ENCODE measurements at regions not wholly inside any gene's neighbourhood (a gene's known extent, or its start where the extent isn't known, plus 50 kb on each side); places are given as distances from the start of the nearest gene placed in this dataset.

DNA sequence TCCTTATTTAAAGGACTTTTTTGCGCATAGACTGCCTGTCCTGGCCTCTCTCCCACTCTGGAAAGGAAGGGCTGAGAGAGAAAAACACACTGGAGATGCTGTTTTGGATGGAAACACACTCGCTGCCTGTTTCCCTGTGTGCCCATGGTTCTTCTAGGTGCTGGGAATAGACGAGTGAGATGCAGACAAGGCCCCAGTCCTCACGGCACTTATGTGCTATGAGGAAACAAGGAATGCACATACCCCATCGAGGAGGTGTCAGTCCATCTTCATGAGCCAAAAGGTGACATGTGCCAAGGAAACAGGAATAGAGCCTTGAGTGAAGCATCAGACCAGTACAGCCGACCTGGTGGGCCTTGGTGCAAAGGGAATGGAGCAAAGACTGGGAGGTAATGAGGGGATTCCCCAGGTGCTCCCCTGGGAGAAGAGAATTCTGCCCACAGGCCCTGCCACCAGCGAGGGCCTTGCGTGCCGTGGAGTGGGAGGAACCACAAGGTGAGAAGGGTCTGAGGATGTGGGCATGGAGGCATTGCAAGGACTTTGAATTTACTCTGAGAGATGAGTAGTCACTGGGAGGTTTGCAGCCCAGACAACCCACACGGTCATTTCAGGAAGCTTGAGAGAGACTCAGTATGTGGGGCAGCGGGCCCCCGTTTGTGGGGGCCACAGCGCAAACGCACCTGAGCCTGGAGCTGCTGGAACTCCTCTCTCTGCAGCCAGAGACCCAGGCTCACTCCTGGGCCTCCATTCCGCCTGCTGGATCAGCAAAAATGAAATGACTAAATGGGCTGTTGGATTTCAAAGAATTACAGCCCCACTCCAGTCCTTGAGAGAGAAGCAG is 197.5 kb upstream of the COPS8 start:
- H3K27me3 Mint-ChIP-seq (ENCODE audit: low read depth), result no peaks in the 10 kb centered on the region
- H3K4me3 Mint-ChIP-seq, result no peak overlapping the region
- ATAC-seq, result no peak
- POLR2A ChIA-PET, result no interaction called here
- no peak for DNase-seq (ENCODE audit: low spot score)
- peaks cover 10% of the 10 kb centered on the region for H3K4me1 Mint-ChIP-seq
- CTCF ChIA-PET, result no interaction called here
- no peak overlapping the region for H3K27ac Mint-ChIP-seq
- peaks cover 4% of the 10 kb centered on the region; the same call in 1 of the 2 replicates for H3K9me3 Mint-ChIP-seq
- no peaks in the 10 kb centered on the region for H3K36me3 Mint-ChIP-seq
- TF ChIP-seq PRRX2 (CRISPR knock-in tag; IDR thresholded peaks at IDR 0.05) (no peak), ELF4 (CRISPR knock-in tag; IDR thresholded peaks at IDR 0.05; ENCODE audit: low read depth) (no peak), ZNF219 (CRISPR knock-in tag; IDR thresholded peaks at IDR 0.05; ENCODE audit: borderline replicate concordance) (no peak), NR2C2 (CRISPR knock-in tag; IDR thresholded peaks at IDR 0.05) (no peak), FOXK1 (CRISPR knock-in tag; IDR thresholded peaks at IDR 0.05) (no peak), RELA (CRISPR knock-in tag; IDR thresholded peaks at IDR 0.05; ENCODE audit: borderline replicate concordance) (no peak)
- TF ChIP-seq, protein P1, sequence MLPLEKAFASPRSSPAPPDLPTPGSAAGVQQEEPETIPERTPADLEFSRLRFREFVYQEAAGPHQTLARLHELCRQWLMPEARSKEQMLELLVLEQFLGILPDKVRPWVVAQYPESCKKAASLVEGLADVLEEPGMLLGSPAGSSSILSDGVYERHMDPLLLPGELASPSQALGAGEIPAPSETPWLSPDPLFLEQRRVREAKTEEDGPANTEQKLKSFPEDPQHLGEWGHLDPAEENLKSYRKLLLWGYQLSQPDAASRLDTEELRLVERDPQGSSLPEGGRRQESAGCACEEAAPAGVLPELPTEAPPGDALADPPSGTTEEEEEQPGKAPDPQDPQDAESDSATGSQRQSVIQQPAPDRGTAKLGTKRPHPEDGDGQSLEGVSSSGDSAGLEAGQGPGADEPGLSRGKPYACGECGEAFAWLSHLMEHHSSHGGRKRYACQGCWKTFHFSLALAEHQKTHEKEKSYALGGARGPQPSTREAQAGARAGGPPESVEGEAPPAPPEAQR (CRISPR knock-in tag; IDR thresholded peaks at IDR 0.05), result no peak
- TF ChIP-seq, protein P2, sequence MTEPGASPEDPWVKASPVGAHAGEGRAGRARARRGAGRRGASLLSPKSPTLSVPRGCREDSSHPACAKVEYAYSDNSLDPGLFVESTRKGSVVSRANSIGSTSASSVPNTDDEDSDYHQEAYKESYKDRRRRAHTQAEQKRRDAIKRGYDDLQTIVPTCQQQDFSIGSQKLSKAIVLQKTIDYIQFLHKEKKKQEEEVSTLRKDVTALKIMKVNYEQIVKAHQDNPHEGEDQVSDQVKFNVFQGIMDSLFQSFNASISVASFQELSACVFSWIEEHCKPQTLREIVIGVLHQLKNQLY (CRISPR knock-in tag; IDR thresholded peaks at IDR 0.05), result no peak

DNA sequence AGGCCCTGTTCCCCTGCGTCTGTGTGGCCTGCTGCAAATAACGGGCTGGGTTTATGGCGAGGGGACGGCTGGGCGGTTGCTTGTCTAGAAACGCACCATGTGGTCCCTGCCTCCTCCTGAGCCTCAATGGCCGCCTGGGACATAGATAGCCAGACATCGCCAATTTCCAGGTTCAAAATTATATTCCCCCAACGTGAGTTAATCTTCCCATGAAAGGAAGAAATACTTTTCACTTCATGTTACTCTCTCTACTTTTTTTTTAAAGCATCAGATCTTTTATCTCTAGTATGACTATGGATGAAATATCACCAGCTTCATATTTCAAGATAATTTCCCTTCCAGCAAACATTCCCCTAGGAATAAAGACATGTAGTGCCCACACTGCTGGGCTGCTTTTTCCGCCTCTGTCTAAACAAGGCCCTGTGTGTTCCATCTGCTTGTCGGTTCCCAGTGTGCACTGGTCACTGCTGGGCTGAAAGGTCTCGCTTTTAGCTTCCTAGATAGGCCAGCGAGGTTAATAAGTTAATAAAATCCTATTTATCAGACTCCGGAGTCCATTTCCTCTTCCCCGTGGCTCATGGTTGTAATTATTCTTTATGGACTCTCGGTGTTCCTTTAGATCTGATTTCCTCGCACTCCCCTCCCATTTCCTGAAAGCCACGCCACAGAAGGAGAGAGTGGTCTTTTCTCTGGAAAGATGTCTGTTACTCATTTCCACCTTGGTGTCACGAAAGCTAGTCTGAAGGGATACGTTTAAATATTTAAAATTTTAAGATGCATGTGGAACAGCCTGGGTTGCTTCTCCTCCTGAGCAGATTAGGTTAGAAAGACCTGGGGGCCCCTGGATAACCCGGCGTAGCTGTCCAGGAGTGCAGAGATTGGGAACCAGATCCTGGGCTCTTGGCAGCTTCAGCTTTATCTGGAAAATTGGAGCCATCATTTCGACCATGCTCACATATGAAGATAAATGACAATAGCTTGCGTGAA is 196.6 kb upstream of the COPS8 start:
- no peak for ATAC-seq

More for the DNA sequence above, 196.6 kb upstream of the COPS8 start:
- POLR2A ChIA-PET, result no interaction called here
- Mint-ChIP-seq H3K4me1 (peaks cover 10% of the 10 kb centered on the region), H3K9me3 (peaks cover 4% of the 10 kb centered on the region; the same call in 1 of the 2 replicates), H3K27ac (no peak overlapping the region), H3K4me3 (no peak overlapping the region), H3K36me3 (no peaks in the 10 kb centered on the region), H3K27me3 (ENCODE audit: low read depth) (no peaks in the 10 kb centered on the region)
- TF ChIP-seq, protein P3, sequence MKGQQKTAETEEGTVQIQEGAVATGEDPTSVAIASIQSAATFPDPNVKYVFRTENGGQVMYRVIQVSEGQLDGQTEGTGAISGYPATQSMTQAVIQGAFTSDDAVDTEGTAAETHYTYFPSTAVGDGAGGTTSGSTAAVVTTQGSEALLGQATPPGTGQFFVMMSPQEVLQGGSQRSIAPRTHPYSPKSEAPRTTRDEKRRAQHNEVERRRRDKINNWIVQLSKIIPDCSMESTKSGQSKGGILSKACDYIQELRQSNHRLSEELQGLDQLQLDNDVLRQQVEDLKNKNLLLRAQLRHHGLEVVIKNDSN (CRISPR knock-in tag; IDR thresholded peaks at IDR 0.05), result no peak
- TF ChIP-seq FOXJ3 (CRISPR knock-in tag; IDR thresholded peaks at IDR 0.05; ENCODE audit: borderline replicate concordance) (no peak), NFATC4 (CRISPR knock-in tag; IDR thresholded peaks at IDR 0.05) (no peak), CREB1 (CRISPR knock-in tag; IDR thresholded peaks at IDR 0.05) (no peak)
- TF ChIP-seq, protein P4, sequence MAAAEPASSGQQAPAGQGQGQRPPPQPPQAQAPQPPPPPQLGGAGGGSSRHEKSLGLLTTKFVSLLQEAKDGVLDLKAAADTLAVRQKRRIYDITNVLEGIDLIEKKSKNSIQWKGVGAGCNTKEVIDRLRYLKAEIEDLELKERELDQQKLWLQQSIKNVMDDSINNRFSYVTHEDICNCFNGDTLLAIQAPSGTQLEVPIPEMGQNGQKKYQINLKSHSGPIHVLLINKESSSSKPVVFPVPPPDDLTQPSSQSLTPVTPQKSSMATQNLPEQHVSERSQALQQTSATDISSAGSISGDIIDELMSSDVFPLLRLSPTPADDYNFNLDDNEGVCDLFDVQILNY (CRISPR knock-in tag; IDR thresholded peaks at IDR 0.05), result no peak
- TF ChIP-seq, protein P5, sequence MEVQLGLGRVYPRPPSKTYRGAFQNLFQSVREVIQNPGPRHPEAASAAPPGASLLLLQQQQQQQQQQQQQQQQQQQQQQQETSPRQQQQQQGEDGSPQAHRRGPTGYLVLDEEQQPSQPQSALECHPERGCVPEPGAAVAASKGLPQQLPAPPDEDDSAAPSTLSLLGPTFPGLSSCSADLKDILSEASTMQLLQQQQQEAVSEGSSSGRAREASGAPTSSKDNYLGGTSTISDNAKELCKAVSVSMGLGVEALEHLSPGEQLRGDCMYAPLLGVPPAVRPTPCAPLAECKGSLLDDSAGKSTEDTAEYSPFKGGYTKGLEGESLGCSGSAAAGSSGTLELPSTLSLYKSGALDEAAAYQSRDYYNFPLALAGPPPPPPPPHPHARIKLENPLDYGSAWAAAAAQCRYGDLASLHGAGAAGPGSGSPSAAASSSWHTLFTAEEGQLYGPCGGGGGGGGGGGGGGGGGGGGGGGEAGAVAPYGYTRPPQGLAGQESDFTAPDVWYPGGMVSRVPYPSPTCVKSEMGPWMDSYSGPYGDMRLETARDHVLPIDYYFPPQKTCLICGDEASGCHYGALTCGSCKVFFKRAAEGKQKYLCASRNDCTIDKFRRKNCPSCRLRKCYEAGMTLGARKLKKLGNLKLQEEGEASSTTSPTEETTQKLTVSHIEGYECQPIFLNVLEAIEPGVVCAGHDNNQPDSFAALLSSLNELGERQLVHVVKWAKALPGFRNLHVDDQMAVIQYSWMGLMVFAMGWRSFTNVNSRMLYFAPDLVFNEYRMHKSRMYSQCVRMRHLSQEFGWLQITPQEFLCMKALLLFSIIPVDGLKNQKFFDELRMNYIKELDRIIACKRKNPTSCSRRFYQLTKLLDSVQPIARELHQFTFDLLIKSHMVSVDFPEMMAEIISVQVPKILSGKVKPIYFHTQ (CRISPR knock-in tag; IDR thresholded peaks at IDR 0.05), result no peak
- TF ChIP-seq, protein P6, sequence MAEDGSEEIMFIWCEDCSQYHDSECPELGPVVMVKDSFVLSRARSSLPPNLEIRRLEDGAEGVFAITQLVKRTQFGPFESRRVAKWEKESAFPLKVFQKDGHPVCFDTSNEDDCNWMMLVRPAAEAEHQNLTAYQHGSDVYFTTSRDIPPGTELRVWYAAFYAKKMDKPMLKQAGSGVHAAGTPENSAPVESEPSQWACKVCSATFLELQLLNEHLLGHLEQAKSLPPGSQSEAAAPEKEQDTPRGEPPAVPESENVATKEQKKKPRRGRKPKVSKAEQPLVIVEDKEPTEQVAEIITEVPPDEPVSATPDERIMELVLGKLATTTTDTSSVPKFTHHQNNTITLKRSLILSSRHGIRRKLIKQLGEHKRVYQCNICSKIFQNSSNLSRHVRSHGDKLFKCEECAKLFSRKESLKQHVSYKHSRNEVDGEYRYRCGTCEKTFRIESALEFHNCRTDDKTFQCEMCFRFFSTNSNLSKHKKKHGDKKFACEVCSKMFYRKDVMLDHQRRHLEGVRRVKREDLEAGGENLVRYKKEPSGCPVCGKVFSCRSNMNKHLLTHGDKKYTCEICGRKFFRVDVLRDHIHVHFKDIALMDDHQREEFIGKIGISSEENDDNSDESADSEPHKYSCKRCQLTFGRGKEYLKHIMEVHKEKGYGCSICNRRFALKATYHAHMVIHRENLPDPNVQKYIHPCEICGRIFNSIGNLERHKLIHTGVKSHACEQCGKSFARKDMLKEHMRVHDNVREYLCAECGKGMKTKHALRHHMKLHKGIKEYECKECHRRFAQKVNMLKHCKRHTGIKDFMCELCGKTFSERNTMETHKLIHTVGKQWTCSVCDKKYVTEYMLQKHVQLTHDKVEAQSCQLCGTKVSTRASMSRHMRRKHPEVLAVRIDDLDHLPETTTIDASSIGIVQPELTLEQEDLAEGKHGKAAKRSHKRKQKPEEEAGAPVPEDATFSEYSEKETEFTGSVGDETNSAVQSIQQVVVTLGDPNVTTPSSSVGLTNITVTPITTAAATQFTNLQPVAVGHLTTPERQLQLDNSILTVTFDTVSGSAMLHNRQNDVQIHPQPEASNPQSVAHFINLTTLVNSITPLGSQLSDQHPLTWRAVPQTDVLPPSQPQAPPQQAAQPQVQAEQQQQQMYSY (CRISPR knock-in tag; IDR thresholded peaks at IDR 0.05), result no peak
- TF ChIP-seq, protein P7, sequence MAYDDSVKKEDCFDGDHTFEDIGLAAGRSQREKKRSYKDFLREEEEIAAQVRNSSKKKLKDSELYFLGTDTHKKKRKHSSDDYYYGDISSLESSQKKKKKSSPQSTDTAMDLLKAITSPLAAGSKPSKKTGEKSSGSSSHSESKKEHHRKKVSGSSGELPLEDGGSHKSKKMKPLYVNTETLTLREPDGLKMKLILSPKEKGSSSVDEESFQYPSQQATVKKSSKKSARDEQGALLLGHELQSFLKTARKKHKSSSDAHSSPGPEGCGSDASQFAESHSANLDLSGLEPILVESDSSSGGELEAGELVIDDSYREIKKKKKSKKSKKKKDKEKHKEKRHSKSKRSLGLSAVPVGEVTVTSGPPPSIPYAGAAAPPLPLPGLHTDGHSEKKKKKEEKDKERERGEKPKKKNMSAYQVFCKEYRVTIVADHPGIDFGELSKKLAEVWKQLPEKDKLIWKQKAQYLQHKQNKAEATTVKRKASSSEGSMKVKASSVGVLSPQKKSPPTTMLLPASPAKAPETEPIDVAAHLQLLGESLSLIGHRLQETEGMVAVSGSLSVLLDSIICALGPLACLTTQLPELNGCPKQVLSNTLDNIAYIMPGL (CRISPR knock-in tag; IDR thresholded peaks at IDR 0.05), result no peak
- CTCF ChIA-PET, result no interaction called here
- no peak for DNase-seq (ENCODE audit: low spot score)
